GM12874 (cell line): ENCODE measurements at regions not wholly inside any gene's neighbourhood (a gene's known extent, or its start where the extent isn't known, plus 50 kb on each side); places are given as distances from the start of the nearest gene placed in this dataset.

ENCODE experiments used
- TF ChIP-seq, protein P1 (sequence below): IDR thresholded peaks from 2 replicates; pipeline ENCODE4 v1.5.1; 2011; ENCODE audit warnings: low read depth, mild to moderate bottlenecking, control low read depth, low read length, moderate library complexity; ENCODE audit not compliant: insufficient read depth

DNA sequence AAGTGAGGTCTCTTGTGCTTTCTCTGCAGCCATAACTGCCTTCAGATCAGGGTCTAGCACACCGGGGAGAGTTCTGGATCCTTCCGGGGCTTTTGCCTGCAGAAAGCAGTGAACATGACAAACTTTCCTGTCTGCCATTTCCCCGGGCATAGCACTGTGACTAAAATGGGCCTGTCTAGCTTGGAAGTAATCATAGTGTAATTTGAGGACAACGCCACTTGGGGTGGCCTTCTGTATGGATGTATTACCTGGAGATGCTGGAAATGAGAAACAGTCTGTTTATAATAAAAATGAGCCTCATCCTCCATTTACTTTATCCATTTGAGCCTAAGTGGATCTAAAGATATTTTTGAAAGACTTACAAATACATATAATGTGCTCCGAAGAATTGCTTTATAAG, 453.7 kb downstream of the VRK1 start:
- TF ChIP-seq, protein P1, sequence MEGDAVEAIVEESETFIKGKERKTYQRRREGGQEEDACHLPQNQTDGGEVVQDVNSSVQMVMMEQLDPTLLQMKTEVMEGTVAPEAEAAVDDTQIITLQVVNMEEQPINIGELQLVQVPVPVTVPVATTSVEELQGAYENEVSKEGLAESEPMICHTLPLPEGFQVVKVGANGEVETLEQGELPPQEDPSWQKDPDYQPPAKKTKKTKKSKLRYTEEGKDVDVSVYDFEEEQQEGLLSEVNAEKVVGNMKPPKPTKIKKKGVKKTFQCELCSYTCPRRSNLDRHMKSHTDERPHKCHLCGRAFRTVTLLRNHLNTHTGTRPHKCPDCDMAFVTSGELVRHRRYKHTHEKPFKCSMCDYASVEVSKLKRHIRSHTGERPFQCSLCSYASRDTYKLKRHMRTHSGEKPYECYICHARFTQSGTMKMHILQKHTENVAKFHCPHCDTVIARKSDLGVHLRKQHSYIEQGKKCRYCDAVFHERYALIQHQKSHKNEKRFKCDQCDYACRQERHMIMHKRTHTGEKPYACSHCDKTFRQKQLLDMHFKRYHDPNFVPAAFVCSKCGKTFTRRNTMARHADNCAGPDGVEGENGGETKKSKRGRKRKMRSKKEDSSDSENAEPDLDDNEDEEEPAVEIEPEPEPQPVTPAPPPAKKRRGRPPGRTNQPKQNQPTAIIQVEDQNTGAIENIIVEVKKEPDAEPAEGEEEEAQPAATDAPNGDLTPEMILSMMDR, result no peak

DNA sequence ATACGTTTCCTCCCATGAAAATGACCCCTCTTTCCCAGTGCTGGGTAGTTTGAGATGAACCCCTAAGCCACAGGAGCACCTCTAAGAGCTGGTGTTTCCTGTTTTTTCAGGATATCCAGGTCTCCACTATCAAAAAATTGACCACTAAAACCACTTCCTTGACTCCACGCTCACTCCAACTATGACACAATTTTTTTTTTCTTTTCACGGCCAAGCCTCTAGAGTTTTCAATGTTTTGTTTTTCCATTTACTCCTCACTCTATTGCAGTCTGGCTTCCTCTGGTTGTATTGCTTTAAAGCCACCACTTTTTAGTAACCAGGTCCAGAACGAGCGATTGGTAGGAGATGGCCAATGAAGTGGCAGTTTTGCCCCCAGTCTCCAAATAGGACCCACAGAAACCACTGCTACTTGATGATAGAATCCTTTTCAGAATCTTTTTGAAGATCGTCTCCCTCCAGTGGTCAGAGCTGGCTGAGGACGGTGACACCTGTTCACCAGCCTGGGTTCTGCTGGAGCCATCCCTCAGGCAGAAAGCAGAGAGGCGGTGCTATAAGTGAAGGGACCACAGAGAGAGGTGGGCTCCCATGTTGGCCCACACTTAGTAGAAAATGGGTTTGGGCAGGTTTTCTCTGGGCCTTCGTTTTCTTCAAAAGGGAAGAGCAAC, 454.4 kb downstream of the VRK1 start:
- TF ChIP-seq, protein P1, result no peak

DNA sequence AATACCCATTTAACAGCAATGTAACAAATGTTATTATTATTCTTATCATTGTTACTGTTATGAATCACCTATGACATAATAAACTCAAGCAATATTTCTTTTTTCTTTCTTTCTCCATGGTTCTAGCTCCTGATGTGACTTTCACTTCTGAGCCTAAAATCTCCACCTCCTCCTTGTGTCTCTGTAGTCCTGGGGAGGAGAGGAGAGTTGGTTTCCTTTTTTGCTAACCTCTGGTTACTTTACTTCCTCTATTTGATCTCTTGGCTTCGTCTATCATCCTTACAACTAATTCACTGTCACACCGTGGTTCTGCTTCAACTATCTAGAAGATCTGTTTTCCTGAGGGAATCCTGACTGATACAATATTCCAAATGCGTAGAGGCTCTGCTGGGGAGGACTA, 456.6 kb downstream of the VRK1 start:
- TF ChIP-seq, protein P1, result no peak

DNA sequence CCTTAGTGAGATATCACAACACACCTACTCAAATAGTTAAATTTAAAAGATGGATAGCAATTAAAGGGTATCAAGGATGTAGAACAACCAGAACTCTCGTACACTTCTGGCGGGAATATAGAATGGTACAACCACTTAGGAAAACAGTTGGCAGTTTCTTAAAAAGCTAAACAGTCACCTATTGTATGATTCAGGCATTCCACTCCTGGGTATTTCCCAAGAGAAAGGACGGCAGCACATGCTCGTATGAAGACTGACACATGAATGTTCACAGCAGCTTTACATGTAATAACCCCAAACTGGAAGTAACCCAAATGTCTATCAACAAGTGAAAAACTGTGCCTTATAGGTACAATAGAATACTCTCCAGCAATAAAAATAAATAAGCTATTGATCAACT, 465.2 kb downstream of the VRK1 start:
- TF ChIP-seq, protein P1, result no peak

DNA sequence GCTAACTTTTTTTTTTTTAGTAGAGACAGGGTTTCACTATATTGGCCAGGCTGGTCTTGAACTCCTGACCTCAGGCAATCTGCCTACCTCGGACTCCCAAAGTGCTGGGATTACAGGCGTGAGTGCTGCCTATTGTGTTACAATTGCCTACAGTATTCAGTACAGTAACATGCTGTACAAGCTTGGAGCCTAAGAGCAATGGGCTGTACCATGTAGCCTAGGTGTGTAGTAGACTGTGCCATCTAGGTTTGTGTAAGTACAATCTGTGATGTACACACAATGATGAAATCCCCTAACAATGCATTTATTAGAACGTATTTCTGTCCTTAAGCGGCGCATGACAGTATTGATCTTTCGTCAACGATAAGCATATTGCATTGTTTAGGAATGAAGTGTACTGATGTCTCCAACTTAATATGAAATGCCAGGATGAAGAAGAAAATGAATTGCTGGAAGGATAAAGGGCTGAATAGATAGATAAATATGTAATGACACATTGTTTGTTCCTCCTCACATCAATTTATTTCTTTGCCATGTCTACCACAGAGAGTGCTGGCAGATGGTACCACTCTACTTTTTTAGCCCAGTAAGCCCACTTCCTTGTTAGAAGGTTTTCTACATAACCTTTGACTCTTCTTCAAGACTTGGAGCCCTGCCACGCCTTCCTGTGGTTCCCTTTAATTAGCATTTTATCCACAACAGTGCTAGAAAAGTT, 467.5 kb downstream of the VRK1 start:
- TF ChIP-seq, protein P1, result no peak

DNA sequence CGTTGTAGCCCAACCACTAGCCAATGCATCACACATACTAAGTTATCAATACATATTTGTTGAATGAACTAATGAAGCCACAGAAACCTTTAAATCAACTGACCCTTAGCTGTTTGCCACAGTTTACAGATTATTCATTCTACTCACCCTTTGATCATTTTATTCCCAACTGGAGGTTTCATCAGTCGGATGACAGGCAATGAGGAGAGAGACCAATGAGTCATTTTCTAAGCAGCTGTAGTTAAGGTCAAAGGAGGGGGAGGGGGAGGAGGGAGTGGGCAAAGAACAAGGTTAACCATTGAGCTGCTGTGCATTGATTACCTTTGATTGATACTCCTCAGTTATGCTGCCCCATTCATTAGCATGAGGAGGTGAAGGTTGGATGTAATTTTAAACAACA, 469.5 kb downstream of the VRK1 start:
- TF ChIP-seq, protein P1, result no peak

DNA sequence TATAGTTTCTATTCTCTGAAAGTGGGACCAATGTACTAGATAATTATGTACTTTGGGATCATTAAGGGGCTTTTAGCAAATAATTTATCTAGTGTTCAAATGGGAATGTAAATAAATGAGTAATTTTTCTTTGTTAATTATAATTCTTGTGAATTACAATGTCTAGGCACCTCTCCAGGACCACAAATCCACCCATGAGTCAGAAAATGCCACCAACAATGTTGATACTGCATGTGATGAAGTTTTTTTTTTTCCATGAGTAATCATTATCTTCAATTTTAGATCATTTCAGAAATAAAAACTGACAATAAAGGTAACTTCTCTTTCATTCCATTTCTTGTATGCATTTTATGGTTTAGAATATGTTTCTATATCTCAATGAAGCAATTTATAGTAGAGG, 470.3 kb downstream of the VRK1 start:
- TF ChIP-seq, protein P1, result no peak
